ENCODE measurements at regions not wholly inside any gene's neighbourhood (a gene's known extent, or its start where the extent isn't known, plus 50 kb on each side); places are given as distances from the start of the nearest gene placed in this dataset.

- H3K27me3 ChIP-seq: peaks cover 0 to 54% (median 5%) of the 10 kb centered on the region in 4 donors
- H3K27ac ChIP-seq (replicated peaks in 1 of 4): no peak overlapping the region
- WGBS: 75% methylated on average over 3 of the region's 3 CpGs
- no peak overlapping the region for H3K4me3 ChIP-seq
- TF ChIP-seq CTCF (IDR thresholded peaks at IDR 0.05) (no peak), EP300 (IDR thresholded peaks at IDR 0.05) (no peak)
- H3K4me1 ChIP-seq: peaks cover 5 to 18% (median 16%) of the 10 kb centered on the region in 4 donors
- H3K36me3 ChIP-seq: no peaks in the 10 kb centered on the region
- H3K9me3 ChIP-seq: no peaks in the 10 kb centered on the region
- DNase-seq (ENCODE audit: extremely low spot score): no peak
- intact Hi-C loops (cut with DNase I): no loop called here
Measured at GRCh38 chr1:13889495-13889894, 189.5 kb downstream of the PRDM2 start.

- intact Hi-C loops (cut with DNase I): no loop called here
- Histone ChIP-seq H3K4me1 (peaks cover 5 to 18% (median 16%) of the 10 kb centered on the region in 4 donors), H3K4me3 (no peak overlapping the region), H3K27ac (replicated peaks in 1 of 4) (no peak overlapping the region), H3K9me3 (no peaks in the 10 kb centered on the region), H3K36me3 (no peaks in the 10 kb centered on the region), H3K27me3 (peaks cover 0 to 58% (median 5%) of the 10 kb centered on the region in 4 donors)
- 77% methylated on average over 2 of the region's 2 CpGs for WGBS
- DNase-seq (ENCODE audit: extremely low spot score): no peak
- TF ChIP-seq POLR2A (IDR thresholded peaks at IDR 0.05; ENCODE audit: low read depth) (no peak), CTCF (IDR thresholded peaks at IDR 0.05) (no peak), EP300 (IDR thresholded peaks at IDR 0.05) (no peak), POLR2AphosphoS5 (IDR thresholded peaks at IDR 0.05) (no peak)
Measured at GRCh38 chr1:13890766-13891165, 190.8 kb downstream of the PRDM2 start.

- intact Hi-C loops (cut with DNase I): no loop called here
- peaks cover 0 to 63% (median 5%) of the 10 kb centered on the region in 4 donors for H3K27me3 ChIP-seq
- H3K9me3 ChIP-seq: no peaks in the 10 kb centered on the region
- H3K4me1 ChIP-seq: peaks cover 5 to 18% (median 16%) of the 10 kb centered on the region in 4 donors
- TF ChIP-seq POLR2A (IDR thresholded peaks at IDR 0.05; ENCODE audit: low read depth): no peak
- no peak for TF ChIP-seq CTCF (IDR thresholded peaks at IDR 0.05)
- TF ChIP-seq EP300 (IDR thresholded peaks at IDR 0.05): no peak
- no peak for TF ChIP-seq POLR2AphosphoS5 (IDR thresholded peaks at IDR 0.05)
- H3K27ac ChIP-seq (replicated peaks in 1 of 4): no peak overlapping the region
- WGBS: 20% methylated on average over 7 of the region's 7 CpGs
- DNase-seq (ENCODE audit: extremely low spot score): no peak
- H3K4me3 ChIP-seq: peak overlapping the region; percentile 47 to 58 (median 50)
- H3K36me3 ChIP-seq: no peaks in the 10 kb centered on the region
Measured at GRCh38 chr1:13892198-13892597, 192.2 kb downstream of the PRDM2 start.

GRCh38 chr1:13892671-13893325 is 192.8 kb downstream of the PRDM2 start:
- H3K4me3 ChIP-seq: peak overlapping the region; percentile 47 to 58 (median 50)
- H3K27me3 ChIP-seq: peaks cover 0 to 63% (median 5%) of the 10 kb centered on the region in 4 donors
- 3% methylated on average over 8 of the region's 57 CpGs for WGBS
- no peak for DNase-seq (ENCODE audit: extremely low spot score)
- TF ChIP-seq POLR2AphosphoS5 (IDR thresholded peaks at IDR 0.05) (no peak), CTCF (IDR thresholded peaks at IDR 0.05) (no peak), EP300 (IDR thresholded peaks at IDR 0.05) (no peak), POLR2A (IDR thresholded peaks at IDR 0.05; ENCODE audit: low read depth) (no peak)
- H3K36me3 ChIP-seq: no peaks in the 10 kb centered on the region
- H3K4me1 ChIP-seq: peaks cover 5 to 18% (median 16%) of the 10 kb centered on the region in 4 donors
- H3K9me3 ChIP-seq: no peaks in the 10 kb centered on the region
- no peak overlapping the region for H3K27ac ChIP-seq (replicated peaks in 1 of 4)
- intact Hi-C loops (cut with DNase I): no loop called here

- DNase-seq (ENCODE audit: extremely low spot score): no peak
- Histone ChIP-seq H3K4me1 (peaks cover 5 to 18% (median 16%) of the 10 kb centered on the region in 4 donors), H3K27ac (replicated peaks in 1 of 4) (no peak overlapping the region), H3K9me3 (no peaks in the 10 kb centered on the region), H3K4me3 (peak overlapping the region; percentile 47 to 58 (median 50)), H3K36me3 (no peaks in the 10 kb centered on the region), H3K27me3 (peaks cover 0 to 63% (median 5%) of the 10 kb centered on the region in 4 donors)
- intact Hi-C loops (cut with DNase I): no loop called here
- WGBS: 53% methylated on average over 13 of the region's 13 CpGs
- TF ChIP-seq EP300 (IDR thresholded peaks at IDR 0.05): no peak
- TF ChIP-seq POLR2AphosphoS5 (IDR thresholded peaks at IDR 0.05): no peak
- TF ChIP-seq POLR2A (IDR thresholded peaks at IDR 0.05; ENCODE audit: low read depth): no peak
- no peak for TF ChIP-seq CTCF (IDR thresholded peaks at IDR 0.05)
Measured at GRCh38 chr1:13893409-13893821, 193.4 kb downstream of the PRDM2 start.
